A549 (cell line): ENCODE measurements at regions not wholly inside any gene's neighbourhood (a gene's known extent, or its start where the extent isn't known, plus 50 kb on each side); places are given as distances from the start of the nearest gene placed in this dataset.

Experiments
- ATAC-seq, 2 experiments: fragments of 200-7000 bp in 1 of 2; fragments of >200 bp in 1 of 2; cut with Nextera tagmentation in 1 of 2; cut with Tn5 transposase in 1 of 2; 3 replicates each; pipeline versions ENCODE4 v1.8.0 to v1.9.1; 2018 to 2020; ENCODE audit warnings: mild to moderate bottlenecking in 1 of 2, moderate library complexity in 1 of 2
- CTCF ChIA-PET: fragments of 300-600 bp; sonication (Branson Sonifier 250); formaldehyde crosslinking; extraction: SDS; loops from one replicate; lab custom pipeline; 2021; ENCODE audit warnings: antibody characterized with exemption, inconsistent platforms; lab: Yijun Ruan, JAX
- POLR2A ChIA-PET: fragments of 350-600 bp; formaldehyde crosslinking; extraction: SDS; loops from one replicate; lab custom pipeline; 2021; ENCODE audit warnings: antibody characterized with exemption, inconsistent platforms; lab: Yijun Ruan, JAX
- DNase-seq, 2 experiments: peaks; one replicate each; pipeline versions ENCODE4 v3.0.0 to v3.0.0-alpha.2; 2011 to 2016; ENCODE audit warnings: low read depth in 1 of 2, low spot score in 1 of 2
- FAIRE-seq: peaks from 2 replicates; lab custom pipeline; 2011; peaks lifted over from hg19 to GRCh38; lab: Jason Lieb, UNC
- H3K27ac ChIP-seq, 2 experiments: fragments of >200 bp; sonication (Bioruptor Twin); formaldehyde crosslinking; 3 replicates each; pipeline ENCODE4 v1.5.1; 2016 to 2017
- H3K4me1 ChIP-seq: fragments of >200 bp; sonication (Bioruptor Twin); formaldehyde crosslinking; 3 replicates; pipeline ENCODE4 v1.6.1; 2016
- H3K4me2 ChIP-seq: fragments of >200 bp; sonication (Bioruptor Twin); formaldehyde crosslinking; 3 replicates; pipeline ENCODE4 v1.6.1; 2016
- H3K4me3 ChIP-seq: fragments of >200 bp; sonication (Bioruptor Twin); formaldehyde crosslinking; 3 replicates; pipeline ENCODE4 v1.5.1; 2016
- H3K9me3 ChIP-seq: fragments of >200 bp; sonication (Bioruptor Twin); formaldehyde crosslinking; 3 replicates; pipeline ENCODE4 v1.6.1; 2016
- BHLHE40 ChIP-seq: IDR thresholded peaks from 2 replicates; pipeline ENCODE4 v1.6.1; 2012; ENCODE audit warnings: low read depth, low read length, inconsistent platforms
- CHD2 ChIP-seq: fragments of 150-350 bp; IDR thresholded peaks from 2 replicates; pipeline ENCODE4 v1.6.1; 2014; ENCODE audit warnings: low read length; ENCODE audit not compliant: partially characterized antibody
- CHD4 ChIP-seq: fragments of 200-600 bp; sonication (generic); IDR thresholded peaks from 2 replicates; pipeline ENCODE4 v1.6.1; 2016; ENCODE audit warnings: antibody characterized with exemption, mild to moderate bottlenecking, borderline replicate concordance
- CTCF ChIP-seq: fragments of >200 bp; sonication (Bioruptor Twin); formaldehyde crosslinking; IDR thresholded peaks from 3 replicates; pipeline ENCODE4 v1.5.1; 2016
- ESRRA ChIP-seq: fragments of 150-350 bp; IDR thresholded peaks from 2 replicates; pipeline ENCODE4 v1.6.1; 2014; ENCODE audit warnings: mild to moderate bottlenecking, low read length, borderline replicate concordance
- FOSB ChIP-seq: fragments of 250-450 bp; sonication (Bioruptor Pico); IDR thresholded peaks from 2 replicates; pipeline ENCODE4 v1.5.0; 2020; ENCODE audit warnings: mild to moderate bottlenecking, moderate library complexity
- FOSL2 ChIP-seq, 2 experiments: fragments of 450-650 bp in 1 of 2; fragments of >200 bp in 1 of 2; sonication (Bioruptor Twin) in 1 of 2; formaldehyde crosslinking; IDR thresholded peaks; 2 replicates each; pipeline versions ENCODE4 v1.5.0 to v1.6.1; 2016 to 2020; ENCODE audit warnings: mild to moderate bottlenecking in 1 of 2, moderate library complexity in 1 of 2
- HES2 ChIP-seq: fragments of >200 bp; sonication (Bioruptor Twin); formaldehyde crosslinking; IDR thresholded peaks from 2 replicates; pipeline ENCODE4 v1.6.1; 2016
- HEYL ChIP-seq: fragments of 250-450 bp; sonication (Bioruptor Pico); IDR thresholded peaks from 2 replicates; pipeline ENCODE4 v1.8.0; 2021; ENCODE audit warnings: mild to moderate bottlenecking, moderate library complexity
- HMGXB4 ChIP-seq: fragments of 250-450 bp; sonication (Bioruptor Pico); IDR thresholded peaks from 2 replicates; pipeline ENCODE4 v1.5.0; 2021; ENCODE audit warnings: mild to moderate bottlenecking, moderate library complexity, borderline replicate concordance
- HOXA7 ChIP-seq: fragments of 250-450 bp; sonication (Bioruptor Pico); IDR thresholded peaks from 2 replicates; pipeline ENCODE4 v1.5.0; 2020; ENCODE audit warnings: mild to moderate bottlenecking, moderate library complexity
- HOXB5 ChIP-seq: fragments of 250-450 bp; sonication (Bioruptor Pico); IDR thresholded peaks from 2 replicates; pipeline ENCODE4 v1.5.0; 2020; ENCODE audit warnings: mild to moderate bottlenecking, moderate library complexity
- KDM1A ChIP-seq: fragments of 200-600 bp; sonication (generic); IDR thresholded peaks from 2 replicates; pipeline ENCODE4 v1.6.1; 2016; ENCODE audit warnings: low read depth, mild to moderate bottlenecking
- KDM5A ChIP-seq: fragments of 200-600 bp; sonication (generic); IDR thresholded peaks from 2 replicates; pipeline ENCODE4 v1.6.1; 2016; ENCODE audit warnings: antibody characterized with exemption, mild to moderate bottlenecking
- MAFK ChIP-seq: fragments of 450-650 bp; IDR thresholded peaks from 2 replicates; pipeline ENCODE4 v1.6.1; 2014; ENCODE audit not compliant: partially characterized antibody
- MAX ChIP-seq: IDR thresholded peaks from 2 replicates; pipeline ENCODE4 v1.6.1; 2012
- MYC ChIP-seq: IDR thresholded peaks from 2 replicates; pipeline ENCODE4 v1.6.1; 2012; ENCODE audit warnings: mild to moderate bottlenecking, inconsistent platforms, low read length, improper control_type of control experiment, borderline replicate concordance
- NFE2L2 ChIP-seq: fragments of 150-350 bp; conservative IDR thresholded peaks from 2 replicates; pipeline ENCODE4 v1.6.1; 2014; ENCODE audit warnings: low read length
- NPAS2 ChIP-seq: fragments of 250-450 bp; sonication (Bioruptor Pico); IDR thresholded peaks from 2 replicates; pipeline ENCODE4 v1.8.0; 2022; ENCODE audit warnings: mild to moderate bottlenecking, moderate library complexity, borderline replicate concordance
- POLR2A ChIP-seq: IDR thresholded peaks from 2 replicates; pipeline ENCODE4 v1.6.1; 2012; ENCODE audit warnings: mild to moderate bottlenecking, low read length
- POLR2AphosphoS2 ChIP-seq: conservative IDR thresholded peaks from 2 replicates; pipeline ENCODE4 v1.6.1; 2012; ENCODE audit warnings: low read length, improper control_type of control experiment, inconsistent platforms
- RAD21 ChIP-seq, 2 experiments: fragments of >200 bp in 1 of 2; sonication (Bioruptor Twin) in 1 of 2; formaldehyde crosslinking in 1 of 2; IDR thresholded peaks in 1 of 2; conservative IDR thresholded peaks in 1 of 2; 2 replicates in 1 of 2; 3 replicates in 1 of 2; pipeline ENCODE4 v1.6.1; 2012 to 2018; ENCODE audit warnings: inconsistent platforms in 1 of 2
- RFX5 ChIP-seq: fragments of 450-650 bp; IDR thresholded peaks from 2 replicates; pipeline ENCODE4 v1.7.1; 2014; ENCODE audit warnings: antibody characterized with exemption, mild to moderate bottlenecking, moderate library complexity
- RNF2 ChIP-seq: fragments of 200-600 bp; sonication (generic); IDR thresholded peaks from 2 replicates; pipeline ENCODE4 v1.6.1; 2016; ENCODE audit warnings: low read depth, mild to moderate bottlenecking, antibody characterized with exemption, moderate library complexity, borderline replicate concordance
- SMC3 ChIP-seq: fragments of >200 bp; sonication (Bioruptor Twin); formaldehyde crosslinking; IDR thresholded peaks from 3 replicates; pipeline ENCODE4 v1.6.1; 2018; ENCODE audit warnings: inconsistent platforms
- SREBF2 ChIP-seq: fragments of 450-650 bp; IDR thresholded peaks from 2 replicates; pipeline ENCODE4 v1.6.1; 2014; ENCODE audit warnings: mild to moderate bottlenecking, moderate library complexity
- TP53 ChIP-seq: fragments of 250-450 bp; sonication (Bioruptor Pico); IDR thresholded peaks from 2 replicates; pipeline ENCODE4 v1.5.0; 2021; ENCODE audit warnings: mild to moderate bottlenecking, moderate library complexity
- WGBS: methylation state at CpG from one replicate; pipeline ENCODE4 v1.1.6; 2017; ENCODE audit errors: missing lambda C conversion rate; 5-methylcytosine and 5-hydroxymethylcytosine counted together

DNA sequence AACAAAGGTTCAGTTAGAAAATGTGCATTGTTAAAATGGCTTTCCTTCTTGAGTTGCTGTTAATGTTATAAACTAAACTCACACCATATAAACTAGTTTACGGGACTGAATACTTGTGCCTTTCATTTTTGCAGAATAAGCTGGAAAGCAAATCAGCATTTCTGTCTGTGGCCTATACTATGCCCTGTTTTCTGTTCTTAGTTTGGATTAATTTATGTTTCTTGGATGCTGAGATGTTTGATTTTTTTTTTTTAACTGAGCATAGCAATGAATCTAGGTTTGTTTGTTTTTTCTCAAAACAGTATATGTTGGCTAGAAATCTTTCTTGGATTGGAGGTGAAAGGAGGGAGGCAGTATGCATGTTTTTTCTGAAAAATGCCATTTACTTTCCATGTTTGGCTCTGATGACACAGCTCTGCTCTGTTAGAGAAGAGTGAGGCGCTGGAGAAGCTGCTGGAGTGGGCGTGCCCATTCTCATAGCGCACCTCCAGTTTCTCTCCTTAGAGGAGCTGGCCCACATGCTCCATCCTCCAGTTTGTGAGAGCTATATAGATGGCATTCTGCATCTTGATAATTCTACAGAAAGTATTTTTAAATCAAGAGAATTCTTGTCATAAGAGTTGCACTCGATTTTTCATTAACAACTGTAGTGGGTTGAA, 423.6 kb upstream of the TPM1 start:
- ATAC-seq (0 out of 6 replicates have a peak, but pooled peaks have one; percentile 29 to 35), DNase-seq (no peak), FAIRE-seq (peak; percentile 89)
- H3K4me2 ChIP-seq = 0 out of 3 replicates have a peak overlapping the region, but pooled peaks have one; percentile 11
- no peaks in the 10 kb centered on the region for H3K9me3 ChIP-seq
- POLR2A ChIA-PET = no interaction called here
- H3K27ac ChIP-seq = no peak overlapping the region
- CTCF ChIA-PET = interaction anchor here (0.9 to 2.5 kb wide), 9 partner anchors 7 to 228 kb away, joined by 3 to 11 read pairs (median 4); no protein-coding TSS in a partner anchor
- peaks cover 15% of the 10 kb centered on the region for H3K4me1 ChIP-seq
- H3K4me3 ChIP-seq = no peak overlapping the region
- TF ChIP-seq KDM1A (no peak), SREBF2 (no peak), FOSB (CRISPR knock-in tag) (no peak), KDM5A (no peak), NFE2L2 (no peak), SMC3 (no peak), HES2 (no peak), MAFK (no peak), POLR2AphosphoS2 (no peak), RAD21 (conservative IDR thresholded peaks at IDR 0.05 in 1 of 2, IDR thresholded peaks at IDR 0.05 in 1 of 2) (no peak), HOXA7 (CRISPR knock-in tag) (no peak), TP53 (no peak), CTCF (no peak), MAX (no peak), MYC (no peak)
- 90% methylated on average over 5 of the region's 5 CpGs for WGBS

DNA sequence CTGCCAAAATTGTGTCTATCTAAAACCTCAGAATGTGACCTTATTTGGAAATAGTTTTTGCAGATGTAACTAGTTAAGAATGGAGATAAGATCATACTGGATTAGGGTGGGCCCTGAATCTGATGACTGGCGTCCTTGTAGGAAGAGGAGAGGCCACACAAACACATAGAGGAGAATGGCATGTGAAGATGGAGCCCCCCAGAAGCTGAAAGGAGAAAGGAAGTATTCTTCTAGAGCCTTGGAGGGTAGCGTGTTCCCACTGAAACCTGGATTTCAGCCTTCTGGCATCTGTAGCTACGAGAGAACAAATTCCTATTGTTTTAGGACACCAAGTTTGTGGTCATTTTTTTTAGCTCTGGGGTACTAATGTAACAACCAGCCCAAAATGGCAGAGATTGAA, 423.0 kb upstream of the TPM1 start:
- TF ChIP-seq POLR2AphosphoS2 (no peak), CHD2 (no peak), POLR2A (no peak), RFX5 (no peak), FOSL2 (IDR thresholded peaks at IDR 0.05) (no peak), FOSL2 (CRISPR knock-in tag; IDR thresholded peaks at IDR 0.05) (no peak), NPAS2 (no peak), FOSB (CRISPR knock-in tag) (no peak), BHLHE40 (no peak), ESRRA (no peak), CHD4 (no peak), RNF2 (no peak), HMGXB4 (CRISPR knock-in tag) (no peak), SMC3 (no peak), HOXA7 (CRISPR knock-in tag) (no peak), HEYL (CRISPR knock-in tag) (no peak), HES2 (no peak), HOXB5 (no peak), MAFK (no peak)
- no peak for ATAC-seq
- ChIA-PET CTCF (interaction anchor here (1.3 to 2.5 kb wide), 5 partner anchors 10 to 228 kb away, joined by 3 to 11 read pairs (median 6); no protein-coding TSS in a partner anchor), POLR2A (no interaction called here)
- 92% methylated on average over 3 of the region's 3 CpGs for WGBS
- no peak for DNase-seq
- no peak overlapping the region for H3K27ac ChIP-seq
- H3K4me3 ChIP-seq = no peak overlapping the region
- H3K4me1 ChIP-seq = peaks cover 15% of the 10 kb centered on the region
- no peaks in the 10 kb centered on the region for H3K9me3 ChIP-seq
- H3K4me2 ChIP-seq = no peak overlapping the region
- no peak for FAIRE-seq
